H1 (cell line): ENCODE measurements at regions not wholly inside any gene's neighbourhood (a gene's known extent, or its start where the extent isn't known, plus 50 kb on each side); places are given as distances from the start of the nearest gene placed in this dataset.

Experiments used
- CEBPB ChIP-seq: IDR thresholded peaks from 2 replicates; pipeline ENCODE4 v1.6.1; 2012; ENCODE audit warnings: low read depth, low read length
- KDM5A ChIP-seq: fragments of 200-600 bp; IDR thresholded peaks from 2 replicates; pipeline ENCODE4 v1.7.1; 2012; ENCODE audit warnings: mild to moderate bottlenecking, low read length, inconsistent platforms, mixed read lengths
- SRF ChIP-seq: IDR thresholded peaks from 2 replicates; pipeline ENCODE4 v1.6.1; 2011; ENCODE audit warnings: mild to moderate bottlenecking, low read depth, low read length, moderate library complexity

DNA sequence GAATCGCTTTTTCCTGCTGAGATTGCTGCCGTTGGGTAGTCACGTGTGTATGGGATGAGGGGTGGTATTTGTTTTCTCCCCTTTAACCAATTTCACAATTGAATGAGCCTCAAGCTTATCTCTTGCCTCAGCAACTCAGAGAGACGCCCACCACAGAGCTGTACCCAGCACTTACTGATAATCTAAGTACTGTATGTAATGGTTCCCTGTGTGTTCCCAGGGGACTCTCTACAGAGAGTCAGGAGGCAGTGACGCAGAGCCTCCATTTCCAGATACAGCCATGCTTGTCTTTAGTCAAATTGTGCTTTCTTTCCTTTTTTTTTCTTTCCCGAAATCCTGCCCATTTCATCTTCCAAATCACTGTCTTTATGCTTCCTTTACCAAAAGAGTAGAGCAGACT is 1102.1 kb upstream of the KLHL29 start (continued):
- TF ChIP-seq KDM5A (no peak), SRF (no peak), CEBPB (no peak)
